Astrocyte (in vitro differentiated cells and primary cell): ENCODE measurements at regions not wholly inside any gene's neighbourhood (a gene's known extent, or its start where the extent isn't known, plus 50 kb on each side); places are given as distances from the start of the nearest gene placed in this dataset.
"Not testable (repeated sequence)": the region's sequence is repeated elsewhere in the genome, so short reads cannot be mapped to it uniquely, and the experiment has no call there.

Experiments
- DNase-seq: peaks from one replicate; pipeline ENCODE4 v3.0.0-alpha.2; 2010; ENCODE audit warnings: low read depth
- FAIRE-seq: peaks from 2 replicates; lab custom pipeline; 2011; peaks lifted over from hg19 to GRCh38; lab: Jason Lieb, UNC
- H2AFZ ChIP-seq: 2 replicates; pipeline ENCODE4 v1.6.0; 2012; ENCODE audit warnings: low read depth, low read length, inconsistent platforms
- H3K27ac ChIP-seq: 2 replicates; pipeline ENCODE4 v1.5.1; 2011; ENCODE audit warnings: low read depth, low read length, inconsistent platforms
- H3K27me3 ChIP-seq: 2 replicates; pipeline ENCODE4 v1.6.0; 2011; ENCODE audit warnings: low read length, inconsistent platforms; ENCODE audit not compliant: insufficient read depth
- H3K36me3 ChIP-seq: 2 replicates; pipeline ENCODE4 v1.5.1; 2011; ENCODE audit warnings: low read length, inconsistent platforms; ENCODE audit not compliant: insufficient read depth
- H3K4me1 ChIP-seq: 2 replicates; pipeline ENCODE4 v1.5.1; 2011; ENCODE audit warnings: low read length, inconsistent platforms; ENCODE audit not compliant: insufficient read depth
- H3K4me2 ChIP-seq: 2 replicates; pipeline ENCODE4 v1.6.0; 2012; ENCODE audit warnings: low read length, inconsistent platforms
- H3K4me3 ChIP-seq: 2 replicates; pipeline ENCODE4 v1.5.1; 2011; ENCODE audit warnings: low read depth, mild to moderate bottlenecking, low read length, inconsistent platforms; ENCODE audit not compliant: insufficient read depth
- H3K79me2 ChIP-seq: 2 replicates; pipeline ENCODE4 v1.6.0; 2012; ENCODE audit warnings: mild to moderate bottlenecking, low read length, inconsistent platforms; ENCODE audit not compliant: insufficient read depth
- H3K9ac ChIP-seq: 2 replicates; pipeline ENCODE4 v1.6.0; 2012; ENCODE audit warnings: mild to moderate bottlenecking, low read length, inconsistent platforms
- H3K9me3 ChIP-seq: 2 replicates; pipeline ENCODE4 v1.5.1; 2012; ENCODE audit warnings: low read depth, mild to moderate bottlenecking, low read length, inconsistent platforms; ENCODE audit not compliant: insufficient read depth
- H4K20me1 ChIP-seq: 2 replicates; pipeline ENCODE4 v1.6.0; 2012; ENCODE audit warnings: low read length, inconsistent platforms; ENCODE audit not compliant: insufficient read depth
- H3K27ac Mint-ChIP-seq: one replicate; pipeline ENCODE4 v1.8.0; 2021; ENCODE audit warnings: mild to moderate bottlenecking, mixed read lengths; ENCODE audit not compliant: unreplicated experiment
- H3K27me3 Mint-ChIP-seq: one replicate; pipeline ENCODE4 v1.8.0; 2021; ENCODE audit warnings: low read depth, mixed read lengths; ENCODE audit not compliant: unreplicated experiment
- H3K36me3 Mint-ChIP-seq: one replicate; pipeline ENCODE4 v1.8.0; 2021; ENCODE audit warnings: low read depth, mixed read lengths; ENCODE audit not compliant: unreplicated experiment
- H3K4me1 Mint-ChIP-seq: one replicate; pipeline ENCODE4 v1.8.0; 2021; ENCODE audit warnings: low read depth, mixed read lengths; ENCODE audit not compliant: unreplicated experiment
- H3K4me3 Mint-ChIP-seq: one replicate; pipeline ENCODE4 v1.8.0; 2021; ENCODE audit warnings: mild to moderate bottlenecking, moderate library complexity, mixed read lengths; ENCODE audit not compliant: unreplicated experiment
- H3K9me3 Mint-ChIP-seq: one replicate; pipeline ENCODE4 v1.8.0; 2021; ENCODE audit warnings: mild to moderate bottlenecking, mixed read lengths; ENCODE audit not compliant: unreplicated experiment
- EZH2 ChIP-seq: IDR thresholded peaks from 2 replicates; pipeline ENCODE4 v1.6.1; 2012; ENCODE audit warnings: mild to moderate bottlenecking, low read length, inconsistent platforms; ENCODE audit not compliant: insufficient read depth
- TF ChIP-seq, protein P1 (sequence below): IDR thresholded peaks from 2 replicates; pipeline ENCODE4 v1.5.1; 2011; ENCODE audit warnings: low read depth, mild to moderate bottlenecking, inconsistent platforms, low read length, moderate library complexity; ENCODE audit not compliant: insufficient read depth

DNA sequence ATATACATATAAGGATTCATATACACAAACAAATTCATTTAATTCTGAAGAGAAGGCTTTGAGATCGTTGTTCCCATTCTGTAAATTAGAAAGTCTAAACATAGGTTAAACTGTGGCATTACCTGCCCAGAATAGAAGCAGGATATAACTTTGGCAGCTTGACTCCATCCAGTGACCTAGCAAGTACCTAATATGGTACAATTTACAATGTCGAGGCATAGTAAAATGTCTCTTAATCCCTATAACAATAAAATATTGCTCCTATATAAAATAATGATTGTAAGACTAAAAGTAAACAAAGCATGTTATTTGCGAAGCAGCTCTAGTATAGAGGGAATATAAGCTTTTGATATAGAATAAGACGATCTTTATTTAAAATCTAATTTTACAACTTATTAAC is 756.0 kb downstream of the LUZP2 start:
- no peaks in the 10 kb centered on the region for H3K4me1 Mint-ChIP-seq
- H4K20me1 ChIP-seq: no peaks in the 10 kb centered on the region
- H3K79me2 ChIP-seq: no peaks in the 10 kb centered on the region
- H3K4me2 ChIP-seq: no peak overlapping the region
- no peak overlapping the region for H3K4me3 Mint-ChIP-seq
- no peaks in the 10 kb centered on the region for H3K27me3 ChIP-seq
- no peak overlapping the region for H3K27ac ChIP-seq
- TF ChIP-seq EZH2: no peak
- TF ChIP-seq, protein P1, sequence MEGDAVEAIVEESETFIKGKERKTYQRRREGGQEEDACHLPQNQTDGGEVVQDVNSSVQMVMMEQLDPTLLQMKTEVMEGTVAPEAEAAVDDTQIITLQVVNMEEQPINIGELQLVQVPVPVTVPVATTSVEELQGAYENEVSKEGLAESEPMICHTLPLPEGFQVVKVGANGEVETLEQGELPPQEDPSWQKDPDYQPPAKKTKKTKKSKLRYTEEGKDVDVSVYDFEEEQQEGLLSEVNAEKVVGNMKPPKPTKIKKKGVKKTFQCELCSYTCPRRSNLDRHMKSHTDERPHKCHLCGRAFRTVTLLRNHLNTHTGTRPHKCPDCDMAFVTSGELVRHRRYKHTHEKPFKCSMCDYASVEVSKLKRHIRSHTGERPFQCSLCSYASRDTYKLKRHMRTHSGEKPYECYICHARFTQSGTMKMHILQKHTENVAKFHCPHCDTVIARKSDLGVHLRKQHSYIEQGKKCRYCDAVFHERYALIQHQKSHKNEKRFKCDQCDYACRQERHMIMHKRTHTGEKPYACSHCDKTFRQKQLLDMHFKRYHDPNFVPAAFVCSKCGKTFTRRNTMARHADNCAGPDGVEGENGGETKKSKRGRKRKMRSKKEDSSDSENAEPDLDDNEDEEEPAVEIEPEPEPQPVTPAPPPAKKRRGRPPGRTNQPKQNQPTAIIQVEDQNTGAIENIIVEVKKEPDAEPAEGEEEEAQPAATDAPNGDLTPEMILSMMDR: no peak
- H2AFZ ChIP-seq: no peak overlapping the region
- DNase-seq (no peak), FAIRE-seq (no peak)
- no peaks in the 10 kb centered on the region for H3K9me3 Mint-ChIP-seq
- no peak overlapping the region for H3K27ac Mint-ChIP-seq
- no peak overlapping the region for H3K9ac ChIP-seq
- H3K36me3 ChIP-seq: no peaks in the 10 kb centered on the region
- no peaks in the 10 kb centered on the region for H3K27me3 Mint-ChIP-seq
- H3K36me3 Mint-ChIP-seq: no peaks in the 10 kb centered on the region
- no peaks in the 10 kb centered on the region for H3K9me3 ChIP-seq
- H3K4me1 ChIP-seq: no peaks in the 10 kb centered on the region
- H3K4me3 ChIP-seq: no peak overlapping the region

DNA sequence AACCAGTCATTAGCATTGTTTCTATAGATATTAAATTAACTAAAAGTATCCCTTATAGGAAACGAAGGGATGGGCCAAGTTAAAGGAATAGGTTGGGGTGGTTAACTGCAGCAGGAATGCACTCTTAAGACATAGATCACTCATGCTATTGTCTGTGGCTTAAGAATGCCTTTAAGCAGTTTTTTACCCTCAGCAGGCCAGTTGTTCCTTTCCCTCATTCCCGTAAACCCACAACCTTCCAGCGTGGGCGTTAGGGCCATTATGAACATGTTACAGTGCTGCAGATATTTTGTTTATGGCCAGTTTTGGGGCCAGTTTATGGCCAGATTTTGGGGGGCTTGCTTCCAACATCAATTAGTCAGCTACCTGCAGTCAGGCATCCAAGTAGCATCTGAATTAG is 767.0 kb downstream of the LUZP2 start:
- H3K27me3 ChIP-seq, H3K4me3 Mint-ChIP-seq, H4K20me1 ChIP-seq, H3K27ac ChIP-seq, H3K4me2 ChIP-seq, H3K9ac ChIP-seq, H2AFZ ChIP-seq, H3K4me1 ChIP-seq, H3K27me3 Mint-ChIP-seq, H3K36me3 Mint-ChIP-seq, H3K36me3 ChIP-seq, DNase-seq, H3K9me3 Mint-ChIP-seq, H3K9me3 ChIP-seq, FAIRE-seq, H3K27ac Mint-ChIP-seq, H3K79me2 ChIP-seq, H3K4me1 Mint-ChIP-seq, H3K4me3 ChIP-seq: not testable (repeated sequence)

DNA sequence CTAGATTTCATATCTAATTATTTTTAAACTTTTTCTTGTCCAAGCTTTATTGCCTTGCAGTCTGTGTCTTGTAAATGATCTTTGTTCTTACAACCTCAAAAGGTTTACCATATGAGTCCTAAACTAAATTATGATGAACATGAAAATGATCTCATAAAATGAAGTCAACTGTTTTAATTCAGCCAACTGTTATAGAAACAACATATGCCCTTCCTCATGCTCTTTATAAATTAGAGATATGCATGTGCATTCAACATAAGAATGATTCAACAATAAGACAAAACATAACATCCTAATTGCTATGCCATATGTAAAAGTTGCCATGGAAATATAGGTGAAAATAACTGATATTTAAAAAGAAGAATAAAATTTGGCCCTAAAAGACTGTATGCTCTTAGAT is 774.4 kb downstream of the LUZP2 start:
- H3K4me1 ChIP-seq: no peaks in the 10 kb centered on the region
- H3K79me2 ChIP-seq: no peaks in the 10 kb centered on the region
- no peaks in the 10 kb centered on the region for H3K36me3 Mint-ChIP-seq

More for the DNA sequence above, 774.4 kb downstream of the LUZP2 start:
- TF ChIP-seq EZH2: no peak
- TF ChIP-seq, protein P1: no peak
- H3K27ac Mint-ChIP-seq: no peak overlapping the region
- no peaks in the 10 kb centered on the region for H3K9me3 ChIP-seq
- FAIRE-seq (no peak), DNase-seq (no peak)
- no peaks in the 10 kb centered on the region for H3K36me3 ChIP-seq
- no peak overlapping the region for H3K27ac ChIP-seq
- H3K4me3 Mint-ChIP-seq: no peak overlapping the region
- H3K9ac ChIP-seq: no peak overlapping the region
- H3K27me3 Mint-ChIP-seq: no peaks in the 10 kb centered on the region
- H3K27me3 ChIP-seq: no peaks in the 10 kb centered on the region
- no peak overlapping the region for H3K4me3 ChIP-seq
- H4K20me1 ChIP-seq: no peaks in the 10 kb centered on the region
- H3K4me1 Mint-ChIP-seq: no peaks in the 10 kb centered on the region
- no peak overlapping the region for H3K4me2 ChIP-seq
- H3K9me3 Mint-ChIP-seq: peaks cover 1% of the 10 kb centered on the region
- H2AFZ ChIP-seq: no peak overlapping the region
